ENCODE measurements at regions not wholly inside any gene's neighbourhood (a gene's known extent, or its start where the extent isn't known, plus 50 kb on each side); places are given as distances from the start of the nearest gene placed in this dataset.

GRCh38 chr13:75123428-75123827 lies 358.5 kb downstream of the TBC1D4 start:
- H3K27me3 ChIP-seq (ENCODE audit: insufficient read depth, low read depth, severe bottlenecking), result no peaks in the 10 kb centered on the region
- no peaks in the 10 kb centered on the region for H3K36me3 ChIP-seq
- no peak overlapping the region for H3K27ac ChIP-seq
- no peaks in the 10 kb centered on the region for H3K9me3 ChIP-seq (ENCODE audit: severe bottlenecking)
- no peak overlapping the region for H3K4me3 ChIP-seq (ENCODE audit: low read depth, low read length)
- no peak for DNase-seq
- no peak for TF ChIP-seq CTCF (IDR thresholded peaks at IDR 0.05; ENCODE audit: low read depth, low read length)

- TF ChIP-seq CTCF (IDR thresholded peaks at IDR 0.05; ENCODE audit: low read depth, low read length), result no peak
- H3K27ac ChIP-seq, result no peak overlapping the region
- DNase-seq, result no peak
- H3K4me3 ChIP-seq (ENCODE audit: low read depth, low read length), result no peak overlapping the region
- H3K9me3 ChIP-seq (ENCODE audit: severe bottlenecking), result no peaks in the 10 kb centered on the region
- H3K27me3 ChIP-seq (ENCODE audit: insufficient read depth, low read depth, severe bottlenecking), result no peaks in the 10 kb centered on the region
- no peaks in the 10 kb centered on the region for H3K36me3 ChIP-seq
Observed at GRCh38 chr13:75120085-75120484, 361.9 kb downstream of the TBC1D4 start.

DNA sequence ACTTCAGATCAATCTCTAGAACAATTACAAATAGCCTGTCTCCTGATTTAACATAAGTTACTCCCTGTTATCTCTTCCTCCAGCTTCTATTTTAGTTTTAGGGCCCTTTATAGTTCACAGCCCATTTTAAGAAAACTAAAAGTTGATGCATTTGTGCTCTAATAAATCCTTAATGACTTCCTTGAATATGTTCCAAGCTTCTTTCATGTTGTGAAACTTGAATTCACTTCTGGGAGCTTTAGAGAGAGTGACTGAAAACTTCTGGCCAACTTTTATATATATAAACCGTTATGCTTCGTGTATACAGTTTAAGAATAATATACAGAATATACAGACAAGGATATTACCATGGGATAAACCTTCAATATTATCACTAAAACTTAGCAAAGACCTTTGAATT lies 366.8 kb downstream of the TBC1D4 start:
- Histone ChIP-seq H3K27ac (no peak overlapping the region), H3K36me3 (no peaks in the 10 kb centered on the region), H3K4me3 (ENCODE audit: low read depth, low read length) (no peak overlapping the region), H3K9me3 (ENCODE audit: severe bottlenecking) (no peaks in the 10 kb centered on the region), H3K27me3 (ENCODE audit: insufficient read depth, low read depth, severe bottlenecking) (no peaks in the 10 kb centered on the region)
- no peak for TF ChIP-seq CTCF (IDR thresholded peaks at IDR 0.05; ENCODE audit: low read depth, low read length)
- DNase-seq, result no peak

GRCh38 chr13:75103976-75104375 lies 378.0 kb downstream of the TBC1D4 start:
- TF ChIP-seq CTCF (IDR thresholded peaks at IDR 0.05; ENCODE audit: low read depth, low read length), result no peak
- no peak overlapping the region for H3K4me3 ChIP-seq (ENCODE audit: low read depth, low read length)
- no peaks in the 10 kb centered on the region for H3K36me3 ChIP-seq
- H3K27ac ChIP-seq, result no peak overlapping the region
- peaks cover 3% of the 10 kb centered on the region for H3K9me3 ChIP-seq (ENCODE audit: severe bottlenecking)
- H3K27me3 ChIP-seq (ENCODE audit: insufficient read depth, low read depth, severe bottlenecking), result no peaks in the 10 kb centered on the region
- DNase-seq, result no peak

- DNase-seq, result no peak
- Histone ChIP-seq H3K36me3 (no peaks in the 10 kb centered on the region), H3K27me3 (ENCODE audit: insufficient read depth, low read depth, severe bottlenecking) (no peaks in the 10 kb centered on the region), H3K9me3 (ENCODE audit: severe bottlenecking) (peaks cover 3% of the 10 kb centered on the region), H3K27ac (no peak overlapping the region), H3K4me3 (ENCODE audit: low read depth, low read length) (no peak overlapping the region)
- TF ChIP-seq CTCF (IDR thresholded peaks at IDR 0.05; ENCODE audit: low read depth, low read length), result no peak
Observed at GRCh38 chr13:75102001-75102716, 379.8 kb downstream of the TBC1D4 start.

DNA sequence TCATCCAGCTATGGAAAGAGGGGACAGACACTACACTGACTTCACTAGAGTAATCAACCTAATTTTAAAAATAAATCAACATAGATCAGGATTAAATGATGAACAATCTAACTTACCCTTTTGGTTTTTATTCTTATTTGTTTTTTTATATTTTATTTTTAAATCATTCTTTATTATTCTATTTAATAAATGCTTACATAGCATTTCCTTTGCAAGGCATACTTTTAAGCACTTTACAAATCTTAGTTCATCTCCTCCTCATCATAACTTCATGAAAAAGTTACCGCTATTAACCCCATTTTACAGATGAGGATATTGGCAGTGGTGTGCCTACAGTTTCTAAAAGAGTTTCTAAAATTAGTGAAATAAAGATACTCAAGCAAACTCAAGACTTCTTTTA lies 380.6 kb downstream of the TBC1D4 start:
- no peaks in the 10 kb centered on the region for H3K36me3 ChIP-seq
- H3K4me3 ChIP-seq (ENCODE audit: low read depth, low read length), result no peak overlapping the region
- TF ChIP-seq CTCF (IDR thresholded peaks at IDR 0.05; ENCODE audit: low read depth, low read length), result no peak
- no peaks in the 10 kb centered on the region for H3K27me3 ChIP-seq (ENCODE audit: insufficient read depth, low read depth, severe bottlenecking)
- H3K27ac ChIP-seq, result no peak overlapping the region
- no peak for DNase-seq
- H3K9me3 ChIP-seq (ENCODE audit: severe bottlenecking), result no peaks in the 10 kb centered on the region

All from WERI-Rb-1 (cell line).